ENCODE measurements at regions not wholly inside any gene's neighbourhood (a gene's known extent, or its start where the extent isn't known, plus 50 kb on each side); places are given as distances from the start of the nearest gene placed in this dataset.
"Not testable (repeated sequence)": the region's sequence is repeated elsewhere in the genome, so short reads cannot be mapped to it uniquely, and the experiment has no call there.

DNA sequence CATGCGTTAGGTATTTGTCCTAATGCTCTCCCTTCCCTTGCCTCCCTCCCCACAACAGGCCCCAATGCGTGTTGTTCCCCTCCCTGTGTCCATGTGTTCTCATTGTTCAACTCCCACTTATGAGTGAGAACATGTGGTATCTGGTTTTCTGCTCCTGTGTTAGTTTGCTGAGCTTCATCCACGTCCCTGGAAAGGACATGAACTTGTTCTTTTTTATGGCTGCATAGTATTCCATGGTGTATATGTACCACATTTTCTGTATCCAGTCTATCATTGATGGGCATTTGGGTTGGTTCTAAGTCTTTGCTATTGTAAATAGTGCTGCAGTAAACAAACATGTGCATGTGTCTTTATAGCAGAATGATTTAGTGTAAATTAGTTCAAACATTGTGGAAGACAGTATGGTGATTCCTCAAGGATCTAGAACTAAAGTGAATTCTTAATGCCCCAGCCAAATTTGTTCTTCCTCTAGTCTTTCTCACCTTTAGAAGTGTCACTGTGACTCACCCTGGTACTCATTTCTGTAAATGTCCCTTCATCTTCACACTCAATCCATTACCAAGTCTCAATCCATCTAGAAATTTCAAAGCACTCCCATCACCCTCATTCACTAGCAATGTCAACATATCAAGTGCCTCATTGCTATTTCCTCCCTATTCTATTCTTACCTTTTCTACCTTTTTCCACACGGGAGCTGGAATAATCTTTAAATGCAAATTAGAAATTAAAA lies 123.9 kb downstream of the MREG start:
- intact Hi-C loops (cut with DNase I); DNase-seq; H3K4me1 ChIP-seq; H3K9me3 ChIP-seq; H3K36me3 ChIP-seq; H3K4me3 ChIP-seq (replicated peaks in 1 of 3); H3K27ac ChIP-seq; H3K27me3 ChIP-seq: not testable (repeated sequence)
- WGBS, 2 donors: 91 to 93% methylated on average over 4 of the region's 4 CpGs

DNA sequence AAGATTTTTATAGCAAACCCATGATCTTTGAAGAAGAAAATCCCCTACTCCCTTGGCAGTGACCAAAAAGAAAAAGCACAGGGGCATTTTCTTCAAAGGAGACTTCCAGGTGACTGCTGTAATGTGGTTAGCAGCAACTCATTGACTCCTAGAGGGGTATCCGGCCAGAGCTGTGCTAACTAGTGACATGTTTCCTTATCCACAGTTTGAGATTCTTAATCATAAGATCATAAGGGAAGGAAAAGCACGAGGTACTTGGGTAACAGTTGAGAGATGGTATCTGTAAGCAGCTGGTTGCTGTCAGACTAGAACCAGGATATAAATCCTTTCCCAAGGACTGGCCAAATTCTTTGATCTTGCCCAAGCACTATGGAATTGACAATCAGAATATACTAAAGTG lies 124.7 kb downstream of the MREG start:
- TF ChIP-seq, protein P1, sequence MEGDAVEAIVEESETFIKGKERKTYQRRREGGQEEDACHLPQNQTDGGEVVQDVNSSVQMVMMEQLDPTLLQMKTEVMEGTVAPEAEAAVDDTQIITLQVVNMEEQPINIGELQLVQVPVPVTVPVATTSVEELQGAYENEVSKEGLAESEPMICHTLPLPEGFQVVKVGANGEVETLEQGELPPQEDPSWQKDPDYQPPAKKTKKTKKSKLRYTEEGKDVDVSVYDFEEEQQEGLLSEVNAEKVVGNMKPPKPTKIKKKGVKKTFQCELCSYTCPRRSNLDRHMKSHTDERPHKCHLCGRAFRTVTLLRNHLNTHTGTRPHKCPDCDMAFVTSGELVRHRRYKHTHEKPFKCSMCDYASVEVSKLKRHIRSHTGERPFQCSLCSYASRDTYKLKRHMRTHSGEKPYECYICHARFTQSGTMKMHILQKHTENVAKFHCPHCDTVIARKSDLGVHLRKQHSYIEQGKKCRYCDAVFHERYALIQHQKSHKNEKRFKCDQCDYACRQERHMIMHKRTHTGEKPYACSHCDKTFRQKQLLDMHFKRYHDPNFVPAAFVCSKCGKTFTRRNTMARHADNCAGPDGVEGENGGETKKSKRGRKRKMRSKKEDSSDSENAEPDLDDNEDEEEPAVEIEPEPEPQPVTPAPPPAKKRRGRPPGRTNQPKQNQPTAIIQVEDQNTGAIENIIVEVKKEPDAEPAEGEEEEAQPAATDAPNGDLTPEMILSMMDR (IDR thresholded peaks at IDR 0.05): no peak
- no peak for TF ChIP-seq POLR2A (IDR thresholded peaks at IDR 0.05)
- H3K4me3 ChIP-seq (replicated peaks in 1 of 3): no peak overlapping the region
- no peaks in the 10 kb centered on the region for H3K9me3 ChIP-seq
- WGBS, 2 donors: 52 to 59% methylated on average over 2 of the region's 2 CpGs
- H3K27ac ChIP-seq: no peak overlapping the region
- DNase-seq: no peak
- no peaks in the 10 kb centered on the region for H3K27me3 ChIP-seq
- no peaks in the 10 kb centered on the region for H3K36me3 ChIP-seq
- intact Hi-C loops (cut with DNase I): no loop called here
- no peaks in the 10 kb centered on the region for H3K4me1 ChIP-seq

DNA sequence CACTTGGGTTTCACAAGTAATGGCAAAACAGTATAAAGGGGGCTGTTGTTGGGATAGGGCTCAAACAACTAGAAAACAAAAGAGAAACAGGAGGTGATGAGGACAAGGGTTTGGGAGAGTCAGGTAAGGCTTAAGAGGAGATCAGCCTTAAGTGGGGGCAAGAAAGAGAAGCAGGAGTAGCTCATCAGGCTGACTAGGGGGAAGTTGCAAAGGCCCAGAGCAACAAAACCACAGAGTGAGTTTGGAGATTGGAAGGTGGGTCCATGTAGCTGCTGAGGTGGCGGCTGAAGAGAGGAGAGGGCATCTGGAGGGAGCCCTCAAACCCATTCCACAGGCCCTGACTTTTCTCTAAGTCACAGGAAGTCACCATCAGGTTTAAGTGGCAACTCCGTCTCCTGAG lies 126.0 kb downstream of the MREG start:
- Histone ChIP-seq H3K27me3 (no peaks in the 10 kb centered on the region), H3K4me3 (replicated peaks in 1 of 3) (no peak overlapping the region), H3K4me1 (no peaks in the 10 kb centered on the region), H3K36me3 (no peaks in the 10 kb centered on the region), H3K27ac (no peak overlapping the region), H3K9me3 (no peaks in the 10 kb centered on the region)
- DNase-seq: no peak
- no peak for TF ChIP-seq POLR2A (IDR thresholded peaks at IDR 0.05)
- intact Hi-C loops (cut with DNase I): no loop called here
- WGBS, 2 donors: 90 to 100% methylated on average over 2 of the region's 2 CpGs

DNA sequence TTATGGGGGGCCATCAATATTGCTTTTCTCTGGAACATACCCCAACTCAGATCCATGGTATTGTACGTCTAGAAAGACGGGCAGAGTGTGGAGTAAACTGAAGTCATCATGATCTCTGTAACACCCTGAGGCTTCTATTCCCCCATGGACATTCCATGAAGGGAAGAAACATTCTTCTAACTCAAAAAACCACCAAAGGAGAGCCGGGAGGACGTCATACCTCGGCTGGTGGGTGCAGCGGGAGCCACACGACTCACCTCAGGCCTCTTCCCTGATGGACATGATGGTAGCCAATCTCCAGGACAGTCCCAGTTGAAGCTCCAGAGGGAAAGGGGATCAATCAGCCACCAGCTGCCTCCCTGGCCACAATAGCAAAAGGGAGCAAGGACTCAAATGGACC lies 127.3 kb downstream of the MREG start:
- Histone ChIP-seq H3K27me3 (no peaks in the 10 kb centered on the region), H3K36me3 (no peaks in the 10 kb centered on the region), H3K4me3 (replicated peaks in 1 of 3) (no peak overlapping the region), H3K4me1 (no peaks in the 10 kb centered on the region), H3K9me3 (no peaks in the 10 kb centered on the region), H3K27ac (no peak overlapping the region)
- no peak for DNase-seq
- intact Hi-C loops (cut with DNase I): no loop called here
- TF ChIP-seq, protein P1 (IDR thresholded peaks at IDR 0.05): no peak
- no peak for TF ChIP-seq POLR2A (IDR thresholded peaks at IDR 0.05)
- 93 to 98% methylated on average over 7 of the region's 7 CpGs for WGBS, 2 donors

DNA sequence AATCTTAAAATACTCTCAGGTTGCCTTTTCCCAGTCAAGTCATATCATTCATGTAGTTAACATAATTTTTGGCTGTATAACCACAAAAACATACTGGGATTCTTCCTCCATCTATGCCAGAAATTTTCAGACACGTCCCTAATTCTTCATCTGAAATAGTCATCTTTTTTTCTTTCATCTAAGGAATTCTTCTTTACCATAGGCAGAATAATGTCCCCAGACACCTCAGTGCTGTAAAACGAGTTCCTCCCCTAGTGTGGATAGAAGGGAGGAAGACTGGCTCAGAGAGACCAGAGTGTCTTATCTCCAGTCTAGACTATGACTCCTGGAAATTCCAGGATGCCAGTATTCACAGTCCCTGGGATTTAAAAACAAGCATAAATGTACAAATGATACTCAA lies 127.8 kb downstream of the MREG start:
- DNase-seq: no peak
- Histone ChIP-seq H3K4me1 (no peaks in the 10 kb centered on the region), H3K9me3 (no peaks in the 10 kb centered on the region), H3K27me3 (no peaks in the 10 kb centered on the region), H3K4me3 (replicated peaks in 1 of 3) (no peak overlapping the region), H3K36me3 (no peaks in the 10 kb centered on the region), H3K27ac (no peak overlapping the region)
- TF ChIP-seq, protein P1 (IDR thresholded peaks at IDR 0.05): no peak
- TF ChIP-seq POLR2A (IDR thresholded peaks at IDR 0.05): no peak
- intact Hi-C loops (cut with DNase I): no loop called here
- WGBS, 2 donors: 69 to 74% methylated on average over 2 of the region's 2 CpGs

DNA sequence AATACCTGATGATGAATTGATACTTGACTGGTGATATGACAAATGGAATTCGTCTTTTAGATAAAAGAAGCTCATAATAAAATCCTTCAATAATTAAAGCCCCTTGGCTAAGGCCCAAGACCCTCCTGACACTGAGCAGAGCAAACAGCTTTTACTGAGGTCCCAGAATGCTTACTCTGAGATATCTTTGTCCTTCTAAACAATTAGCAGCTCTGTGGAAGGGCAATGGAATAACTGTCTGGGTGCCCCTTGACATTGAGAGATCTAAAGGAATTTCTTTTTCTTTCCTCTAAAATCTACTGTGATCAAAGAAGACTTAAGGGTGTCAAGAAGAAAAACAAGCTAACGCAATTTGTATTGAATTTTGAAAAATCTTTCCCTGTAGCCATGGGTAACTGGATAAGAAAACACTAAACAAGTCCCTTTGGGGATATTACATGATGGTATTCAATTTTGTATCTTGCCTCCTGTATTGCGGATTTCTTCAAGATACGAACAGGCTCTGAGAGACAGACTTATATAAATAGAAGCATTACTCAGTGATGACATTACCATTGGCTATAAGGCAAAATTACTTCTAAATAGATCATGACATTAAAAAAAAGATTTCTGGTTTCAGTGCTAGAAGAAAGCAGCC lies 128.8 kb downstream of the MREG start:
- no peaks in the 10 kb centered on the region for H3K36me3 ChIP-seq
- H3K4me3 ChIP-seq (replicated peaks in 1 of 3): no peak overlapping the region
- H3K9me3 ChIP-seq: no peaks in the 10 kb centered on the region
- intact Hi-C loops (cut with DNase I): no loop called here
- no peak for TF ChIP-seq POLR2A (IDR thresholded peaks at IDR 0.05)
- TF ChIP-seq, protein P1 (IDR thresholded peaks at IDR 0.05): no peak
- H3K27ac ChIP-seq: no peak overlapping the region
- no peaks in the 10 kb centered on the region for H3K27me3 ChIP-seq
- H3K4me1 ChIP-seq: no peaks in the 10 kb centered on the region
- no peak for DNase-seq
- WGBS, 2 donors: 72 to 76% methylated on average over 4 of the region's 4 CpGs
